ENCODE measurements at regions not wholly inside any gene's neighbourhood (a gene's known extent, or its start where the extent isn't known, plus 50 kb on each side); places are given as distances from the start of the nearest gene placed in this dataset.

DNA sequence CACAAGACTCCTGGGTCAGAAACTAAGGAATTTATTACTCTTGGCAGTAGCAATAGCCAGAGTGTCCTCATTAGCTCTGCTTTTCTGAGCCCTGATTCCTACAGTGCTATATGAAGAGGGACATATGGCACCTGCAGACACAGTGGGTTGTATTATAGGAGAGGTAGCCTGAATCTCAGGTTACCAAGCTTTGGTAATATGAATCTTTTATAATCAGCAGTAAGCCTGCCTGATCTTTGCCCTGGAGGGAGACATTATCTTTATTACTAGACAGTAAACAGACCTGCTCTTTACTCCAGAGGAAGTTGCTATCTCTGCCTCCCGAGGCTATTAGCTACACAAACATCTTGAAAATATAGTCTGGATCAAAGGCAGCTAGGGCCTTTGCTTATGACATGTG, 62.5 kb upstream of the HOPX start:
- no peak for DNase-seq
- TF ChIP-seq POLR2AphosphoS5 (IDR thresholded peaks at IDR 0.05): no peak
- no peak for TF ChIP-seq POLR2A (IDR thresholded peaks at IDR 0.05)
- TF ChIP-seq, protein P1, sequence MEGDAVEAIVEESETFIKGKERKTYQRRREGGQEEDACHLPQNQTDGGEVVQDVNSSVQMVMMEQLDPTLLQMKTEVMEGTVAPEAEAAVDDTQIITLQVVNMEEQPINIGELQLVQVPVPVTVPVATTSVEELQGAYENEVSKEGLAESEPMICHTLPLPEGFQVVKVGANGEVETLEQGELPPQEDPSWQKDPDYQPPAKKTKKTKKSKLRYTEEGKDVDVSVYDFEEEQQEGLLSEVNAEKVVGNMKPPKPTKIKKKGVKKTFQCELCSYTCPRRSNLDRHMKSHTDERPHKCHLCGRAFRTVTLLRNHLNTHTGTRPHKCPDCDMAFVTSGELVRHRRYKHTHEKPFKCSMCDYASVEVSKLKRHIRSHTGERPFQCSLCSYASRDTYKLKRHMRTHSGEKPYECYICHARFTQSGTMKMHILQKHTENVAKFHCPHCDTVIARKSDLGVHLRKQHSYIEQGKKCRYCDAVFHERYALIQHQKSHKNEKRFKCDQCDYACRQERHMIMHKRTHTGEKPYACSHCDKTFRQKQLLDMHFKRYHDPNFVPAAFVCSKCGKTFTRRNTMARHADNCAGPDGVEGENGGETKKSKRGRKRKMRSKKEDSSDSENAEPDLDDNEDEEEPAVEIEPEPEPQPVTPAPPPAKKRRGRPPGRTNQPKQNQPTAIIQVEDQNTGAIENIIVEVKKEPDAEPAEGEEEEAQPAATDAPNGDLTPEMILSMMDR (IDR thresholded peaks at IDR 0.05): no peak
- no peak for TF ChIP-seq EP300 (IDR thresholded peaks at IDR 0.05)
- 25 to 34% methylated on average over 1 of the region's 1 CpG for WGBS, 2 donors
- no peak for ATAC-seq (ENCODE audit: low FRiP score in 2 of 2)
- H3K27ac ChIP-seq: no peak overlapping the region
- no peaks in the 10 kb centered on the region for H3K36me3 ChIP-seq
- no peaks in the 10 kb centered on the region for H3K4me1 ChIP-seq
- H3K4me3 ChIP-seq: no peak overlapping the region
- H3K27me3 ChIP-seq: no peaks in the 10 kb centered on the region
- no peaks in the 10 kb centered on the region for H3K9me3 ChIP-seq

DNA sequence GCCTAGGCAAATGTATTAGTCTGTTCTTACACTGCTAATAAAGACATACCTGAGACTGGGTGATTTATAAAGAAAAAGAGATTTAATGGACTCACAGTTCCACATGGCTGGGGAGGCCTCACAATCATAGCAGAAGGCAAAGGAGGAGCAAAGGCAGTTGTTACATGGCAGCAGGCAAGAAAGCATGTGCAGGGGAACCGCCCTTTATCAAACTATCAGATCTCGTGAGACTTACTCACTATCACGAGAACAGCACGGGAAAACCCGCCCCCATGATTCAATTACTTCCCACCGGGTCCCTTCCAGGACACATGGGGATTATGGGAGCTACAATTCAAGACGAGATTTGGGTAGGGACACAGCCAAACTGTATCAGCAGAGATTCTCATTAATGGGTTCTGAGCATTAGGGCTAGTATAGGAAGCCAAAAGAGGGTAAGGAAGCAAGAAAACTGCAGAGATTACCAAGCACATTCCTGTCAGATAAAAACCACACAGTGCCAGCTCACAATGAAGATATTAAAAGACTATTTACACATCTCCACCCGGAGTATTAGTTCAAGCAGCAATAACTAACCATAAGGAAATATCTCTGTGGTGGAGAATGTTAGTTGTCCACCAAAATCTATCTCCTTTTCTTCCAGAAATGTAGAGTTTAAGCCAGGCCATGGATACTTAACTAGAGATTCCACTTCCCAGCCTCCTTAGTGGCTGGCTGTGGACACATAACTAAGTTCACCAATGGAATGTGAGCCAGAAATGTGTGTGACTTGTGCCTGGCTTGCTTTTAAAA, 61.2 kb upstream of the HOPX start:
- TF ChIP-seq, protein P1 (IDR thresholded peaks at IDR 0.05): no peak
- TF ChIP-seq POLR2A (IDR thresholded peaks at IDR 0.05) (no peak), EP300 (IDR thresholded peaks at IDR 0.05) (no peak), POLR2AphosphoS5 (IDR thresholded peaks at IDR 0.05) (no peak)
- Histone ChIP-seq H3K4me1 (no peaks in the 10 kb centered on the region), H3K9me3 (no peaks in the 10 kb centered on the region), H3K27ac (no peak overlapping the region), H3K36me3 (no peaks in the 10 kb centered on the region), H3K27me3 (no peaks in the 10 kb centered on the region), H3K4me3 (no peak overlapping the region)
- DNase-seq (no peak), ATAC-seq (ENCODE audit: low FRiP score in 2 of 2) (no peak)
- WGBS, 2 donors: 83 to 84% methylated on average over 7 to 8 of the region's 8 CpGs

DNA sequence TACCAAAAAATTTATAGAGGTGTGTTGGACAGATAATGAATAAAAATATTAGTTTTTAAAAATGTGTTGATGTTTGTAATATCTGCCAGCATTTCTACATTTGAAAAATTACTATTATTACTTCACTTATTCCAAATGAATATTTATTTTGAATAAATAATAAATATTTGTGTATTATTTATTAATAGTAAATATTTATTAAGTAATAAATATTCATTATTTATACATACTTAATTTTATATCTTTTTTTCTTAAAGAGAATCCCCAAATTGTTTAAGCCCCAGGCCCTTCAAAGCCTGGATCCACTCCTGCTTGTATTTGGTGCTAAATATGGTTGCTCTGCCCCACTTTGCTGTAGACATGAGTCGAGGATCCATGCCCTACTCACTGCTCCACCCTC, 60.5 kb upstream of the HOPX start:
- H3K9me3 ChIP-seq: no peaks in the 10 kb centered on the region
- no peak overlapping the region for H3K4me3 ChIP-seq
- ATAC-seq (ENCODE audit: low FRiP score in 2 of 2) (no peak), DNase-seq (no peak)
- H3K27ac ChIP-seq: no peak overlapping the region
- H3K27me3 ChIP-seq: no peaks in the 10 kb centered on the region
- H3K36me3 ChIP-seq: no peaks in the 10 kb centered on the region
- TF ChIP-seq POLR2A (IDR thresholded peaks at IDR 0.05): no peak
- TF ChIP-seq EP300 (IDR thresholded peaks at IDR 0.05): no peak
- TF ChIP-seq, protein P1 (IDR thresholded peaks at IDR 0.05): no peak
- no peak for TF ChIP-seq POLR2AphosphoS5 (IDR thresholded peaks at IDR 0.05)
- WGBS, 2 donors: 79 to 100% methylated on average over 1 of the region's 1 CpG
- H3K4me1 ChIP-seq: no peaks in the 10 kb centered on the region

DNA sequence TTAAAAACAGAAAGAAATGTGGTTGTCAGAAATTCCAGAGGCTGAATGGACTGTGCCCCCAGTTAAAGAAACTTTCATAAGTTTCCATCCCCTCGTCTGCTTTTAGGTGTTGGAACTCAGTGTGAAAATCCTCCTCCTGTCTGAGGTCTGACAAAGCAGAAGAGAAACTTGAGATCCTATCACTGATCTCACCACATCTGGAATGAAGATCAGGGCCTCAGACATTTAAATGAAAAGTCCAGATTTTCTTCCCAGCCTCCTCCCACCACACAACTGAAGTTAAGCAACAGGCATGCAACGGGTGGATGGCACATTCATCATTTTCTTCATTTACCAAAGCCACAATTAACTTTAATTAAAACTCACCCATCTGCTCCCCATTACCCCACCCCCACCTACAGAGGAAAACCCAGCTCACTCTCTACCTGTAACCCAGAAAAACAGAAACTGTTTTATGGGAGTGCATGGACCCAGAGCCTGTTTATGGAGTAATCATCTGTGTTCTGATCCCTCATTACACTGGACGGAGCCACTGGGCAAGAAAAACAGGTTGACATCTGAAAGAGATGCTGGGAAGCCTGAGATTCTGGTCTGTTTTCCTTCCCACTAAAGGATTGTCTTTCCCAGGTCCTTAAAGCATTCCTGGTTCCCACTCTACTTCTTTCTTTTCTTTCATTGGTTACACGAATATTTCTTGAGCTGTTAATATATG, 58.1 kb upstream of the HOPX start:
- no peak for ATAC-seq (ENCODE audit: low FRiP score in 2 of 2)
- Histone ChIP-seq H3K4me1 (no peaks in the 10 kb centered on the region), H3K27me3 (no peaks in the 10 kb centered on the region), H3K9me3 (no peaks in the 10 kb centered on the region), H3K27ac (no peak overlapping the region), H3K4me3 (no peak overlapping the region), H3K36me3 (no peaks in the 10 kb centered on the region)
- no peak for DNase-seq
- 59 to 68% methylated on average over 4 of the region's 4 CpGs for whole genome bisulfite sequencing, 2 donors
- TF ChIP-seq, protein P1 (IDR thresholded peaks at IDR 0.05): no peak
- TF ChIP-seq POLR2AphosphoS5 (IDR thresholded peaks at IDR 0.05): no peak
- TF ChIP-seq POLR2A (IDR thresholded peaks at IDR 0.05): no peak

All from upper lobe of left lung (tissue), 6 donors.